ENCODE measurements at regions not wholly inside any gene's neighbourhood (a gene's known extent, or its start where the extent isn't known, plus 50 kb on each side); places are given as distances from the start of the nearest gene placed in this dataset.

DNA sequence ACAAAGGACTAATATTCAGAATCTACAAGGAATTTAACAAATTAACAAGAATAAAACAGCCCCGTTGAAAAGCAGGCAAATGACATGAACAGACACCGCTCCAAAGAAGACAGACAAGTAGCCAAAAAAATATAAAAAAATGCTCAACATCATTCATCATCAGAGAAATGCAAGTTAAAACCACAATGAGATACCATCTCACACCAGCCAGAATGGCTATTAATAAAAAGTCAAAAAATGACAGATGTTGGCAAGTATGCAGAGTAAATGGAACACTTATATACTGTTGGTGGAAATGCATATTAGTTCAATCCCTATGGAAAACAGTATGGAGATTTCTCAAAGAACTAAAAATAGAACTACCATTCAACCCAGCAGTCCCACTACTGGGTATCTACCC is 302.7 kb upstream of the RGMB start:
- H3K9ac ChIP-seq (ENCODE audit: low read length): no peak overlapping the region
- no peaks in the 10 kb centered on the region for H3F3A ChIP-seq (ENCODE audit: insufficient read depth, low read length)
- no peak overlapping the region for H3K4me3 ChIP-seq (ENCODE audit: low read depth, low read length, poor library complexity, severe bottlenecking)
- H3K9me2 ChIP-seq (ENCODE audit: low read depth, low read length): no peaks in the 10 kb centered on the region
- TF ChIP-seq EZH2 (IDR thresholded peaks at IDR 0.05; ENCODE audit: borderline replicate concordance, low read length): no peak
- TF ChIP-seq, protein P1, sequence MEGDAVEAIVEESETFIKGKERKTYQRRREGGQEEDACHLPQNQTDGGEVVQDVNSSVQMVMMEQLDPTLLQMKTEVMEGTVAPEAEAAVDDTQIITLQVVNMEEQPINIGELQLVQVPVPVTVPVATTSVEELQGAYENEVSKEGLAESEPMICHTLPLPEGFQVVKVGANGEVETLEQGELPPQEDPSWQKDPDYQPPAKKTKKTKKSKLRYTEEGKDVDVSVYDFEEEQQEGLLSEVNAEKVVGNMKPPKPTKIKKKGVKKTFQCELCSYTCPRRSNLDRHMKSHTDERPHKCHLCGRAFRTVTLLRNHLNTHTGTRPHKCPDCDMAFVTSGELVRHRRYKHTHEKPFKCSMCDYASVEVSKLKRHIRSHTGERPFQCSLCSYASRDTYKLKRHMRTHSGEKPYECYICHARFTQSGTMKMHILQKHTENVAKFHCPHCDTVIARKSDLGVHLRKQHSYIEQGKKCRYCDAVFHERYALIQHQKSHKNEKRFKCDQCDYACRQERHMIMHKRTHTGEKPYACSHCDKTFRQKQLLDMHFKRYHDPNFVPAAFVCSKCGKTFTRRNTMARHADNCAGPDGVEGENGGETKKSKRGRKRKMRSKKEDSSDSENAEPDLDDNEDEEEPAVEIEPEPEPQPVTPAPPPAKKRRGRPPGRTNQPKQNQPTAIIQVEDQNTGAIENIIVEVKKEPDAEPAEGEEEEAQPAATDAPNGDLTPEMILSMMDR (IDR thresholded peaks at IDR 0.05; ENCODE audit: low read length): no peak
- no peaks in the 10 kb centered on the region for H4K20me1 ChIP-seq (ENCODE audit: insufficient read depth, low read length)
- H3K9me3 ChIP-seq (ENCODE audit: low read length): no peaks in the 10 kb centered on the region
- no peaks in the 10 kb centered on the region for H3K36me3 ChIP-seq (ENCODE audit: insufficient read depth, low read length)
- H3K27ac ChIP-seq (ENCODE audit: low read depth, low read length, poor library complexity, severe bottlenecking): no peak overlapping the region
- no peak overlapping the region for H3K4me2 ChIP-seq (ENCODE audit: low read length)
- H3K79me2 ChIP-seq (ENCODE audit: insufficient read depth, low read length): no peaks in the 10 kb centered on the region
- no peaks in the 10 kb centered on the region for H3K27me3 ChIP-seq (ENCODE audit: insufficient read depth, low read length)
- H2AFZ ChIP-seq (ENCODE audit: low read length): no peak overlapping the region
- H3K4me1 ChIP-seq (ENCODE audit: insufficient read depth, low read length, severe bottlenecking): no peaks in the 10 kb centered on the region

DNA sequence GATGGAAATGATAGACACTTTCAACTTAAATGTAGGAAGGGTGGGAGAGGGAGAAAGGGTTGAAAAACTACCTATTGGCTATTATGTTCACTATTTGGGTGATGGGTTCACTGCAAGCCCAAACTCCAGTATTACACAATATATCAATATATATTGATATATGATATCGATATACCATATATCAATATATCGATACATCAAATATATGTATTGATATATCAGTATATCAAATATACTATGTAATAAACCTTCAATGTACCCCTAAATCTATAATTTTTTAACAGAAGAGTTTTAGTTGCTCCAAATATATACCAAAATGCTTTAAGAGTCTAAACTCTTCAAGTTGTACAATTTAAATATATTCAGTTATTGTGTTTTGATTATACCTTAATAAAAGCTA is 302.0 kb upstream of the RGMB start:
- H3K27ac ChIP-seq (ENCODE audit: low read depth, low read length, poor library complexity, severe bottlenecking): no peak overlapping the region
- no peaks in the 10 kb centered on the region for H3K27me3 ChIP-seq (ENCODE audit: insufficient read depth, low read length)
- no peaks in the 10 kb centered on the region for H3K4me1 ChIP-seq (ENCODE audit: insufficient read depth, low read length, severe bottlenecking)
- H3K9ac ChIP-seq (ENCODE audit: low read length): no peak overlapping the region
- H3K4me3 ChIP-seq (ENCODE audit: low read depth, low read length, poor library complexity, severe bottlenecking): no peak overlapping the region
- no peak for TF ChIP-seq EZH2 (IDR thresholded peaks at IDR 0.05; ENCODE audit: borderline replicate concordance, low read length)
- TF ChIP-seq, protein P1 (IDR thresholded peaks at IDR 0.05; ENCODE audit: low read length): no peak
- H3K36me3 ChIP-seq (ENCODE audit: insufficient read depth, low read length): no peaks in the 10 kb centered on the region
- H2AFZ ChIP-seq (ENCODE audit: low read length): no peak overlapping the region
- H3K9me3 ChIP-seq (ENCODE audit: low read length): no peaks in the 10 kb centered on the region
- H3K4me2 ChIP-seq (ENCODE audit: low read length): no peak overlapping the region
- H3K9me2 ChIP-seq (ENCODE audit: low read depth, low read length): no peaks in the 10 kb centered on the region
- no peaks in the 10 kb centered on the region for H4K20me1 ChIP-seq (ENCODE audit: insufficient read depth, low read length)
- no peaks in the 10 kb centered on the region for H3F3A ChIP-seq (ENCODE audit: insufficient read depth, low read length)
- no peaks in the 10 kb centered on the region for H3K79me2 ChIP-seq (ENCODE audit: insufficient read depth, low read length)

DNA sequence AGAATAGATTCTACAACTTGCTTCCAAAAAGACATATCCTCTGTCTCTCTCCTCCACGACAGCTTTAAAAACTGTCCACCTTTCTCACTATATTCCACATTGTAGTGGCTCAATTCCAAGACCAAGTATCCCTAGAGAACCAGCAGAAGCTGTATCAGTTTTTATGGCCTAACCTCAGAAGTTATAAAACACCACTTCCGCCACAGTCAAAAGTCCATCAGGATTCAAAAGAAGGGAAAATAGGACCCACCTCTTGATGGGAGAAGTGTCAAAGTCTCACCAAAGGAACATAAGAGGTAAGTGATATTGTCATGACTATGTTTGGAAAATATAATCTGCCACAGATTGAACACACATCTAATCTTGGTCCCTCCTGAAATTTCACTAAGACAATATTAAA is 299.2 kb upstream of the RGMB start:
- Histone ChIP-seq H3K27me3 (ENCODE audit: insufficient read depth, low read length) (no peaks in the 10 kb centered on the region), H3K27ac (ENCODE audit: low read depth, low read length, poor library complexity, severe bottlenecking) (no peak overlapping the region), H3K9me2 (ENCODE audit: low read depth, low read length) (no peaks in the 10 kb centered on the region), H3K79me2 (ENCODE audit: insufficient read depth, low read length) (no peaks in the 10 kb centered on the region), H3F3A (ENCODE audit: insufficient read depth, low read length) (no peaks in the 10 kb centered on the region), H4K20me1 (ENCODE audit: insufficient read depth, low read length) (no peaks in the 10 kb centered on the region), H3K4me3 (ENCODE audit: low read depth, low read length, poor library complexity, severe bottlenecking) (no peak overlapping the region), H3K4me2 (ENCODE audit: low read length) (no peak overlapping the region), H2AFZ (ENCODE audit: low read length) (no peak overlapping the region), H3K4me1 (ENCODE audit: insufficient read depth, low read length, severe bottlenecking) (no peaks in the 10 kb centered on the region), H3K9ac (ENCODE audit: low read length) (no peak overlapping the region), H3K9me3 (ENCODE audit: low read length) (no peaks in the 10 kb centered on the region), H3K36me3 (ENCODE audit: insufficient read depth, low read length) (no peaks in the 10 kb centered on the region)
- TF ChIP-seq, protein P1 (IDR thresholded peaks at IDR 0.05; ENCODE audit: low read length): no peak
- no peak for TF ChIP-seq EZH2 (IDR thresholded peaks at IDR 0.05; ENCODE audit: borderline replicate concordance, low read length)

Measured in OCI-LY1 (cell line).